Occipital lobe (tissue), 1 donor: ENCODE measurements at regions not wholly inside any gene's neighbourhood (a gene's known extent, or its start where the extent isn't known, plus 50 kb on each side); places are given as distances from the start of the nearest gene placed in this dataset.

ENCODE experiments used
- DNase-seq: peaks from one replicate; lab custom pipeline; 2025; lab: John Stamatoyannopoulos, UW

- DNase-seq = no peak
Observed at GRCh38 chr19:28516415-28516872, 696.5 kb downstream of the UQCRFS1 start.

GRCh38 chr19:28514166-28514565, 698.8 kb downstream of the UQCRFS1 start:
- no peak for DNase-seq

- DNase-seq = no peak
Observed at GRCh38 chr19:28511655-28512054, 701.3 kb downstream of the UQCRFS1 start.

- DNase-seq = no peak
Observed at GRCh38 chr19:28509079-28509895, 703.7 kb downstream of the UQCRFS1 start.

- DNase-seq = no peak
Observed at GRCh38 chr19:28508666-28509065, 704.3 kb downstream of the UQCRFS1 start.

GRCh38 chr19:28505933-28506332, 707.0 kb downstream of the UQCRFS1 start:
- DNase-seq = no peak

GRCh38 chr19:28505134-28505533, 707.8 kb downstream of the UQCRFS1 start:
- no peak for DNase-seq

- DNase-seq = no peak
Observed at GRCh38 chr19:28504727-28505126, 708.2 kb downstream of the UQCRFS1 start.

GRCh38 chr19:28504139-28504538, 708.8 kb downstream of the UQCRFS1 start:
- no peak for DNase-seq

- no peak for DNase-seq
Observed at GRCh38 chr19:28502879-28503734, 709.8 kb downstream of the UQCRFS1 start.

GRCh38 chr19:28501976-28502375, 711.0 kb downstream of the UQCRFS1 start:
- DNase-seq = no peak

GRCh38 chr19:28500982-28501630, 711.8 kb downstream of the UQCRFS1 start:
- DNase-seq = no peak

- DNase-seq = no peak
Observed at GRCh38 chr19:28500296-28500695, 712.7 kb downstream of the UQCRFS1 start.

- DNase-seq = no peak
Observed at GRCh38 chr19:28498404-28498976, 714.5 kb downstream of the UQCRFS1 start.

GRCh38 chr19:28497887-28498286, 715.1 kb downstream of the UQCRFS1 start:
- no peak for DNase-seq

- DNase-seq = no peak
Observed at GRCh38 chr19:28497137-28497536, 715.8 kb downstream of the UQCRFS1 start.

- DNase-seq = no peak
Observed at GRCh38 chr19:28495046-28495445, 717.9 kb downstream of the UQCRFS1 start.

- DNase-seq = no peak
Observed at GRCh38 chr19:28494461-28494860, 718.5 kb downstream of the UQCRFS1 start.

- DNase-seq = no peak
Observed at GRCh38 chr19:28493884-28494283, 719.1 kb downstream of the UQCRFS1 start.

- no peak for DNase-seq
Observed at GRCh38 chr19:28492621-28493020, 720.3 kb downstream of the UQCRFS1 start.

- no peak for DNase-seq
Observed at GRCh38 chr19:28492201-28492600, 720.8 kb downstream of the UQCRFS1 start.

- DNase-seq = no peak
Observed at GRCh38 chr19:28489776-28490175, 723.2 kb downstream of the UQCRFS1 start.
